Activated CD8-positive, alpha-beta memory T cell treated with anti-CD3 and anti-CD28 coated beads, Interleukin-2, amount 50 U/mL, for 24 hours (primary cell): ENCODE measurements at regions not wholly inside any gene's neighbourhood (a gene's known extent, or its start where the extent isn't known, plus 50 kb on each side); places are given as distances from the start of the nearest gene placed in this dataset.
"Not testable (repeated sequence)": the region's sequence is repeated elsewhere in the genome, so short reads cannot be mapped to it uniquely, and the experiment has no call there.

Source experiments
- DNase-seq: peaks from one replicate; pipeline ENCODE4 v3.0.0-alpha.2; 2020; ENCODE audit errors: extremely low read depth

GRCh38 chr12:34097213-34097612 lies 74.9 kb downstream of the ALG10 start:
- no peak for DNase-seq

- no peak for DNase-seq
Measured at GRCh38 chr12:34105392-34105933, 83.2 kb downstream of the ALG10 start.

- DNase-seq = no peak
Measured at GRCh38 chr12:34106172-34106571, 83.9 kb downstream of the ALG10 start.

GRCh38 chr12:34107016-34107415 lies 84.7 kb downstream of the ALG10 start:
- no peak for DNase-seq

GRCh38 chr12:34107781-34108404 lies 85.6 kb downstream of the ALG10 start:
- DNase-seq = no peak

GRCh38 chr12:34108405-34108803 lies 86.1 kb downstream of the ALG10 start:
- DNase-seq = no peak

GRCh38 chr12:34108967-34109366 lies 86.7 kb downstream of the ALG10 start:
- no peak for DNase-seq

- no peak for DNase-seq
Measured at GRCh38 chr12:34109390-34109789, 87.1 kb downstream of the ALG10 start.

GRCh38 chr12:34109909-34110531 lies 87.7 kb downstream of the ALG10 start:
- not testable (repeated sequence) for DNase-seq

GRCh38 chr12:34119366-34119765 lies 97.1 kb downstream of the ALG10 start:
- DNase-seq = no peak

GRCh38 chr12:34121360-34121759 lies 99.1 kb downstream of the ALG10 start:
- DNase-seq = no peak

- DNase-seq = peak; percentile 7
Measured at GRCh38 chr12:34123092-34123491, 100.8 kb downstream of the ALG10 start.

GRCh38 chr12:34124608-34125007 lies 102.3 kb downstream of the ALG10 start:
- DNase-seq = no peak

GRCh38 chr12:34126239-34126641 lies 103.9 kb downstream of the ALG10 start:
- DNase-seq = no peak

GRCh38 chr12:34126805-34127204 lies 104.5 kb downstream of the ALG10 start:
- no peak for DNase-seq

GRCh38 chr12:34127379-34127778 lies 105.1 kb downstream of the ALG10 start:
- DNase-seq = not testable (repeated sequence)

GRCh38 chr12:34142430-34142829 lies 120.1 kb downstream of the ALG10 start:
- no peak for DNase-seq

- DNase-seq = no peak
Measured at GRCh38 chr12:34151019-34151418, 128.7 kb downstream of the ALG10 start.

GRCh38 chr12:34163443-34163842 lies 141.1 kb downstream of the ALG10 start:
- DNase-seq = no peak

GRCh38 chr12:34166427-34167060 lies 144.2 kb downstream of the ALG10 start:
- DNase-seq = no peak

GRCh38 chr12:34168507-34168906 lies 146.2 kb downstream of the ALG10 start:
- not testable (repeated sequence) for DNase-seq

GRCh38 chr12:34186492-34186891 lies 164.2 kb downstream of the ALG10 start:
- DNase-seq = no peak

GRCh38 chr12:34188974-34189373 lies 166.7 kb downstream of the ALG10 start:
- no peak for DNase-seq
